ENCODE measurements at regions not wholly inside any gene's neighbourhood (a gene's known extent, or its start where the extent isn't known, plus 50 kb on each side); places are given as distances from the start of the nearest gene placed in this dataset.
A peak's percentile ranks its signal among the peaks of the same experiment; 100 is the strongest.

GRCh38 chr1:101109791-101110190, 84.2 kb upstream of the DPH5 start:
- H3K4me1 ChIP-seq (ENCODE audit: low read depth), result peaks cover 25% of the 10 kb centered on the region
- no peak for TF ChIP-seq CTCF (IDR thresholded peaks at IDR 0.05; ENCODE audit: low read depth, low read length)
- no peaks in the 10 kb centered on the region for H3K9me3 ChIP-seq (ENCODE audit: low read depth)
- H3K4me3 ChIP-seq, result no peak overlapping the region
- H3K27me3 ChIP-seq, result no peaks in the 10 kb centered on the region
- DNase-seq (ENCODE audit: low read depth in 1 of 2, low spot score in 1 of 2), result no peak
- H3K27ac ChIP-seq, result no peak overlapping the region
- H3K36me3 ChIP-seq, result no peaks in the 10 kb centered on the region

GRCh38 chr1:101108111-101108500, 82.5 kb upstream of the DPH5 start:
- no peak overlapping the region for H3K27ac ChIP-seq

GRCh38 chr1:101107496-101108110, 82.0 kb upstream of the DPH5 start:
- no peak for DNase-seq (ENCODE audit: low read depth in 1 of 2, low spot score in 1 of 2)
- no peaks in the 10 kb centered on the region for H3K9me3 ChIP-seq (ENCODE audit: low read depth)
- no peak overlapping the region for H3K27ac ChIP-seq
- H3K4me1 ChIP-seq (ENCODE audit: low read depth), result peaks cover 24% of the 10 kb centered on the region
- TF ChIP-seq CTCF (IDR thresholded peaks at IDR 0.05; ENCODE audit: low read depth, low read length), result no peak
- H3K27me3 ChIP-seq, result no peaks in the 10 kb centered on the region
- no peak overlapping the region for H3K4me3 ChIP-seq
- no peaks in the 10 kb centered on the region for H3K36me3 ChIP-seq

More at GRCh38 chr1:101108111-101108500, 82.5 kb upstream of the DPH5 start:
- Histone ChIP-seq H3K27me3 (no peaks in the 10 kb centered on the region), H3K4me3 (no peak overlapping the region), H3K4me1 (ENCODE audit: low read depth) (peaks cover 25% of the 10 kb centered on the region), H3K36me3 (no peaks in the 10 kb centered on the region), H3K9me3 (ENCODE audit: low read depth) (no peaks in the 10 kb centered on the region)
- no peak for DNase-seq (ENCODE audit: low read depth in 1 of 2, low spot score in 1 of 2)
- TF ChIP-seq CTCF (IDR thresholded peaks at IDR 0.05; ENCODE audit: low read depth, low read length), result no peak

GRCh38 chr1:101105877-101106276, 80.3 kb upstream of the DPH5 start:
- Histone ChIP-seq H3K27me3 (no peaks in the 10 kb centered on the region), H3K27ac (no peak overlapping the region), H3K9me3 (ENCODE audit: low read depth) (no peaks in the 10 kb centered on the region), H3K36me3 (no peaks in the 10 kb centered on the region), H3K4me1 (ENCODE audit: low read depth) (peaks cover 8% of the 10 kb centered on the region), H3K4me3 (no peak overlapping the region)
- peak in 1 of 2 donors; percentile 45 for DNase-seq (ENCODE audit: low read depth in 1 of 2, low spot score in 1 of 2)
- no peak for TF ChIP-seq CTCF (IDR thresholded peaks at IDR 0.05; ENCODE audit: low read depth, low read length)

- H3K9me3 ChIP-seq (ENCODE audit: low read depth), result no peaks in the 10 kb centered on the region
- DNase-seq (ENCODE audit: low read depth in 1 of 2, low spot score in 1 of 2), result no peak
- H3K4me1 ChIP-seq (ENCODE audit: low read depth), result peaks cover 8% of the 10 kb centered on the region
- H3K36me3 ChIP-seq, result no peaks in the 10 kb centered on the region
- no peaks in the 10 kb centered on the region for H3K27me3 ChIP-seq
- no peak overlapping the region for H3K4me3 ChIP-seq
- no peak overlapping the region for H3K27ac ChIP-seq
- TF ChIP-seq CTCF (IDR thresholded peaks at IDR 0.05; ENCODE audit: low read depth, low read length), result no peak
These were observed 77.0 kb upstream of the DPH5 start for GRCh38 chr1:101102426-101103156.

All from cardiac muscle cell (in vitro differentiated cells and primary cell).